ENCODE measurements at regions not wholly inside any gene's neighbourhood (a gene's known extent, or its start where the extent isn't known, plus 50 kb on each side); places are given as distances from the start of the nearest gene placed in this dataset.

GRCh38 chr4:141541851-141542250 is 94.5 kb upstream of the IL15 start:
- Histone ChIP-seq H3K27ac (ENCODE audit: low read depth in 1 of 2, low read length in 2 of 2) (no peak overlapping the region), H3K4me3 (ENCODE audit: low read depth in 1 of 3, low read length in 3 of 3) (no peak overlapping the region), H3K4me1 (ENCODE audit: control insufficient read depth in 4 of 4, insufficient read depth in 4 of 4, low read length in 3 of 4) (no peaks in the 10 kb centered on the region), H3K36me3 (ENCODE audit: control insufficient read depth in 4 of 4, insufficient read depth in 3 of 4, low read depth in 1 of 4, low read length in 3 of 4) (no peaks in the 10 kb centered on the region), H3K9ac (ENCODE audit: low read depth in 1 of 2, low read length in 2 of 2) (no peak overlapping the region), H3K27me3 (ENCODE audit: control insufficient read depth in 4 of 4, insufficient read depth in 4 of 4, low read length in 3 of 4) (no peaks in the 10 kb centered on the region), H3K9me3 (ENCODE audit: control insufficient read depth in 4 of 4, low read length in 3 of 4) (peaks cover under 1 to 4% (median 2%) of the 10 kb centered on the region in 4 donors)
- 94% methylated on average over 2 of the region's 2 CpGs for WGBS
- DNase-seq (ENCODE audit: low spot score): no peak
- TF ChIP-seq MAX (IDR thresholded peaks at IDR 0.05) (no peak), FOXA1 (IDR thresholded peaks at IDR 0.05) (no peak), CTCF (IDR thresholded peaks at IDR 0.05; ENCODE audit: low read depth, low read length, missing input control) (no peak), EGR1 (IDR thresholded peaks at IDR 0.05; ENCODE audit: low read depth in 2 of 2) (no peak), REST (IDR thresholded peaks at IDR 0.05) (no peak), HNF4G (IDR thresholded peaks at IDR 0.05) (no peak), GABPA (IDR thresholded peaks at IDR 0.05 in 1 of 2, conservative IDR thresholded peaks at IDR 0.05 in 1 of 2) (no peak), RXRA (IDR thresholded peaks at IDR 0.05) (no peak), TAF1 (conservative IDR thresholded peaks at IDR 0.05) (no peak), JUND (IDR thresholded peaks at IDR 0.05) (no peak), RAD21 (IDR thresholded peaks at IDR 0.05) (no peak), FOXA2 (IDR thresholded peaks at IDR 0.05) (no peak), ATF3 (IDR thresholded peaks at IDR 0.05) (no peak), HNF4A (conservative IDR thresholded peaks at IDR 0.05) (no peak), NR2F2 (IDR thresholded peaks at IDR 0.05) (no peak), SP1 (IDR thresholded peaks at IDR 0.05) (no peak), YY1 (IDR thresholded peaks at IDR 0.05) (no peak), ZBTB33 (IDR thresholded peaks at IDR 0.05) (no peak)
